MM.1S (cell line): ENCODE measurements at regions not wholly inside any gene's neighbourhood (a gene's known extent, or its start where the extent isn't known, plus 50 kb on each side); places are given as distances from the start of the nearest gene placed in this dataset.

ENCODE experiments used
- DNase-seq: peaks from one replicate; pipeline ENCODE4 v3.0.0-alpha.2; 2015
- H2AFZ ChIP-seq: fragments of 300-600 bp; sonication (generic); 2 replicates; pipeline ENCODE4 v1.6.0; 2016; ENCODE audit warnings: antibody characterized with exemption, low read length
- H3F3A ChIP-seq: fragments of 300-600 bp; sonication (generic); 2 replicates; pipeline ENCODE4 v1.6.1; 2016; ENCODE audit warnings: mild to moderate bottlenecking, antibody characterized with exemption, low read length, moderate library complexity, mixed read lengths; ENCODE audit not compliant: insufficient read depth
- H3K27ac ChIP-seq: fragments of 300-600 bp; sonication (generic); 2 replicates; pipeline ENCODE4 v1.5.1; 2016; ENCODE audit warnings: mild to moderate bottlenecking, low read length
- H3K27me3 ChIP-seq: fragments of 300-600 bp; sonication (generic); replicated peaks from 2 replicates; pipeline ENCODE4 v1.6.0; 2016; ENCODE audit warnings: low read length; ENCODE audit not compliant: insufficient read depth
- H3K36me3 ChIP-seq: fragments of 300-600 bp; sonication (generic); replicated peaks from 2 replicates; pipeline ENCODE4 v1.6.1; 2016; ENCODE audit warnings: mild to moderate bottlenecking, low read length, mixed read lengths; ENCODE audit not compliant: insufficient read depth
- H3K4me1 ChIP-seq: fragments of 300-600 bp; sonication (generic); 2 replicates; pipeline ENCODE4 v1.6.1; 2016; ENCODE audit warnings: low read length, mixed read lengths
- H3K4me2 ChIP-seq: fragments of 300-600 bp; sonication (generic); 2 replicates; pipeline ENCODE4 v1.6.0; 2016; ENCODE audit warnings: low read depth, low read length
- H3K4me3 ChIP-seq: fragments of 300-600 bp; sonication (generic); 2 replicates; pipeline ENCODE4 v1.5.1; 2016; ENCODE audit warnings: low read length, mixed read lengths
- H3K79me2 ChIP-seq: fragments of 300-600 bp; sonication (generic); 2 replicates; pipeline ENCODE4 v1.6.1; 2016; ENCODE audit warnings: mixed run types, low read length, mixed read lengths
- H3K9ac ChIP-seq: fragments of 300-600 bp; sonication (generic); 2 replicates; pipeline ENCODE4 v1.6.1; 2016; ENCODE audit warnings: low read length, mixed read lengths
- H3K9me2 ChIP-seq: fragments of 300-600 bp; sonication (generic); replicated peaks from 2 replicates; pipeline ENCODE4 v1.6.1; 2016; ENCODE audit warnings: mild to moderate bottlenecking, low read length, mixed read lengths; ENCODE audit not compliant: insufficient read depth
- H3K9me3 ChIP-seq: fragments of 300-600 bp; sonication (generic); replicated peaks from 2 replicates; pipeline ENCODE4 v1.6.1; 2016; ENCODE audit warnings: mild to moderate bottlenecking, low read length, mixed read lengths; ENCODE audit not compliant: insufficient read depth
- H4K20me1 ChIP-seq: fragments of 300-600 bp; sonication (generic); 2 replicates; pipeline ENCODE4 v1.6.1; 2016; ENCODE audit warnings: mild to moderate bottlenecking, low read length, moderate library complexity, mixed read lengths; ENCODE audit not compliant: insufficient read depth
- EZH2 ChIP-seq: fragments of 300-600 bp; sonication (generic); optimal IDR thresholded peaks from 2 replicates; pipeline ENCODE3; 2017; ENCODE audit warnings: low read depth, mild to moderate bottlenecking, antibody characterized with exemption, low read length, mixed read lengths
- EZH2phosphoT487 ChIP-seq: fragments of 300-600 bp; sonication (generic); IDR thresholded peaks from 2 replicates; pipeline ENCODE4 v1.6.1; 2018; ENCODE audit warnings: antibody characterized with exemption, low read length
- TF ChIP-seq, protein P1 (sequence below): fragments of 300-600 bp; sonication (generic); IDR thresholded peaks from 2 replicates; pipeline ENCODE4 v1.5.1; 2016; ENCODE audit warnings: antibody characterized with exemption, low read length, mixed read lengths

DNA sequence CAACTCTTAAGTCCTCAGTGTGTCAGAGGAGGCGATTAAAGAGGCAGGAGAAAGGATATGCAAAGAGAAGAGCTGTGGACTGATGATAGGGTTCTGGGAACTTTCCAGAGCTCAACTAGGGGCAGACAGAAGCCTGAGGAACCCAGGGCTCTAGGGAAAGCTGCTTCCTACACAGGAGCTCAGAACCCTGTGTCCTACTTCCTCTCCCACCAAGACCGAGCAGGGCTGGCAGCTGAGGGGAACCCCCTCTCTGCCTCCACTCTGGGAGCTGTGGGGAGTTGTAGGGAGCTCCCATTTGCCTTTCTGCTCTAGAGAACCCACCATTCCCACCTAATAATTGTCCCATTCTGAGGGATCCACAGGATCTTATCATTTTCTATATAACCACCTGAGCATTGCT is 674.3 kb downstream of the ACTL7B start:
- Histone ChIP-seq H3K27me3 (no peaks in the 10 kb centered on the region), H3K79me2 (no peaks in the 10 kb centered on the region), H3K36me3 (no peaks in the 10 kb centered on the region), H3K9me2 (no peaks in the 10 kb centered on the region), H3K9me3 (no peaks in the 10 kb centered on the region), H3K4me2 (no peak overlapping the region), H4K20me1 (no peaks in the 10 kb centered on the region), H3F3A (no peaks in the 10 kb centered on the region), H3K4me3 (no peak overlapping the region), H3K9ac (no peak overlapping the region), H2AFZ (no peak overlapping the region), H3K27ac (no peak overlapping the region), H3K4me1 (no peaks in the 10 kb centered on the region)
- TF ChIP-seq, protein P1, sequence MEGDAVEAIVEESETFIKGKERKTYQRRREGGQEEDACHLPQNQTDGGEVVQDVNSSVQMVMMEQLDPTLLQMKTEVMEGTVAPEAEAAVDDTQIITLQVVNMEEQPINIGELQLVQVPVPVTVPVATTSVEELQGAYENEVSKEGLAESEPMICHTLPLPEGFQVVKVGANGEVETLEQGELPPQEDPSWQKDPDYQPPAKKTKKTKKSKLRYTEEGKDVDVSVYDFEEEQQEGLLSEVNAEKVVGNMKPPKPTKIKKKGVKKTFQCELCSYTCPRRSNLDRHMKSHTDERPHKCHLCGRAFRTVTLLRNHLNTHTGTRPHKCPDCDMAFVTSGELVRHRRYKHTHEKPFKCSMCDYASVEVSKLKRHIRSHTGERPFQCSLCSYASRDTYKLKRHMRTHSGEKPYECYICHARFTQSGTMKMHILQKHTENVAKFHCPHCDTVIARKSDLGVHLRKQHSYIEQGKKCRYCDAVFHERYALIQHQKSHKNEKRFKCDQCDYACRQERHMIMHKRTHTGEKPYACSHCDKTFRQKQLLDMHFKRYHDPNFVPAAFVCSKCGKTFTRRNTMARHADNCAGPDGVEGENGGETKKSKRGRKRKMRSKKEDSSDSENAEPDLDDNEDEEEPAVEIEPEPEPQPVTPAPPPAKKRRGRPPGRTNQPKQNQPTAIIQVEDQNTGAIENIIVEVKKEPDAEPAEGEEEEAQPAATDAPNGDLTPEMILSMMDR: no peak
- no peak for TF ChIP-seq EZH2
- no peak for TF ChIP-seq EZH2phosphoT487
- DNase-seq: no peak

DNA sequence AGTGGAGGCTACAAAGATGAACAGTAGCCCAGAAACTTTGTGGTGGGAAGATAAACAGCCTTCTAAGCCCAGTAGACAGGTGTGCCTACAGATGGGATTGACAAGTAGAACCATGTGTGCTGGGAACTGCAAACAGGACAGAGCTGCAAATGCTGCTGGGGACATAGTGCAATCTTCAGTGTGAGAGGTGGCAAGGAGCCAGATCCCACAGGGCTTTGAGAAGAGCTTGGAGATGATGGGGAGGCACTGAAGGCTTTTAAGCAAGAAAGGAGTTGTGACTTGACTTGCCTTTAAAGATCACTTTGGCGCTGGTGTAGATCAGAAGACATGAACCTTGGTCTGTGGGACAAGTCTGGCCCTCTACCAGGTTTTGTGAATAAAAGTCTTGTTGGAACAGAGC is 675.2 kb downstream of the ACTL7B start:
- DNase-seq: no peak

DNA sequence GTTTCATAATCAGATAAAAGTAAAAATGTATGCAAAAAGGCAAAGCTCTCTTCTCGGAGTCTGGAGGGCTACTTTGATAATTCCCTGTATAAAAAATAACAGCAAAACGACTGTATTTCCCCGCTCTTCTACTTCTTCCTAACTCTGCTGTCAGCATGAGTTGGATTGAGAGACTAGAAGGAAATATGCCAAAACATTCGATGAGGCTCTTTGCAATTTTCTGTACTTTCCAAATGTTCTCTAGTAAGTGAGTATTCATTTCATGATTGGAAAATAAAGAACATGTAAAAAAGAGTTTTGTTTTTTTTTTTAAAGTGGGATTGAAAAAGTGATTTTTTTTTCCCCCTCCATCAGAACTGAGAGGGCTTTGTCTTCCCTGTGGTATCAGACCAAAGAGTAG is 677.5 kb downstream of the ACTL7B start:
- TF ChIP-seq EZH2phosphoT487: no peak
- TF ChIP-seq, protein P1: no peak
- no peak for TF ChIP-seq EZH2
- Histone ChIP-seq H3K9me2 (no peaks in the 10 kb centered on the region), H3F3A (no peaks in the 10 kb centered on the region), H3K36me3 (no peaks in the 10 kb centered on the region), H3K4me3 (no peak overlapping the region), H3K27me3 (no peaks in the 10 kb centered on the region), H3K9ac (no peak overlapping the region), H3K27ac (no peak overlapping the region), H3K4me1 (no peaks in the 10 kb centered on the region), H3K9me3 (no peaks in the 10 kb centered on the region), H4K20me1 (no peaks in the 10 kb centered on the region), H2AFZ (no peak overlapping the region), H3K4me2 (no peak overlapping the region), H3K79me2 (no peaks in the 10 kb centered on the region)
- DNase-seq: no peak

More for the DNA sequence above, 675.2 kb downstream of the ACTL7B start:
- H3K27ac ChIP-seq: no peak overlapping the region
- no peaks in the 10 kb centered on the region for H3K27me3 ChIP-seq
- H3F3A ChIP-seq: no peaks in the 10 kb centered on the region
- no peaks in the 10 kb centered on the region for H3K9me2 ChIP-seq
- H3K4me1 ChIP-seq: no peaks in the 10 kb centered on the region
- no peak for TF ChIP-seq EZH2phosphoT487
- TF ChIP-seq, protein P1: no peak
- TF ChIP-seq EZH2: no peak
- H3K79me2 ChIP-seq: no peaks in the 10 kb centered on the region
- H3K9ac ChIP-seq: no peak overlapping the region
- H3K36me3 ChIP-seq: no peaks in the 10 kb centered on the region
- no peaks in the 10 kb centered on the region for H4K20me1 ChIP-seq
- H2AFZ ChIP-seq: no peak overlapping the region
- H3K9me3 ChIP-seq: no peaks in the 10 kb centered on the region
- H3K4me3 ChIP-seq: no peak overlapping the region
- H3K4me2 ChIP-seq: no peak overlapping the region
